ENCODE measurements at regions not wholly inside any gene's neighbourhood (a gene's known extent, or its start where the extent isn't known, plus 50 kb on each side); places are given as distances from the start of the nearest gene placed in this dataset.

- TF ChIP-seq CTCF (IDR thresholded peaks at IDR 0.05; ENCODE audit: insufficient read depth, low read depth, low read length) (no peak), EZH2 (IDR thresholded peaks at IDR 0.05; ENCODE audit: insufficient read depth, low read length) (no peak)
Observed at GRCh38 chr1:164928232-164928812, 369.3 kb downstream of the PBX1 start.
